ENCODE measurements at regions not wholly inside any gene's neighbourhood (a gene's known extent, or its start where the extent isn't known, plus 50 kb on each side); places are given as distances from the start of the nearest gene placed in this dataset.

GRCh38 chr3:116618930-116619329 lies 90.6 kb upstream of the TUSC7 start (continued):
- TF ChIP-seq FOXO4 (CRISPR knock-in tag; conservative IDR thresholded peaks at IDR 0.05): no peak
- no peak for TF ChIP-seq SRF (IDR thresholded peaks at IDR 0.05; ENCODE audit: low read depth, low read length)
- TF ChIP-seq ZNF367 (CRISPR knock-in tag; IDR thresholded peaks at IDR 0.05; ENCODE audit: borderline replicate concordance): no peak
- TF ChIP-seq BCL3 (CRISPR knock-in tag; IDR thresholded peaks at IDR 0.05): no peak

GRCh38 chr3:116630494-116630893 lies 79.1 kb upstream of the TUSC7 start:
- FAIRE-seq (no peak), DNase-seq (ENCODE audit: low spot score) (no peak), ATAC-seq (no peak)
- Histone ChIP-seq H3K4me2 (ENCODE audit: low read depth, low read length) (no peak overlapping the region), H3K79me2 (ENCODE audit: insufficient read depth, low read length) (no peaks in the 10 kb centered on the region), H3K36me3 (replicated peaks in 1 of 2; ENCODE audit: control insufficient read depth in 1 of 2, insufficient read depth in 2 of 2, low read length in 2 of 2) (no peaks in the 10 kb centered on the region), H2AFZ (ENCODE audit: low read length) (no peak overlapping the region), H3K4me1 (ENCODE audit: insufficient read depth, low read length) (no peaks in the 10 kb centered on the region), H3K9me3 (ENCODE audit: low read length) (no peaks in the 10 kb centered on the region), H4K20me1 (ENCODE audit: insufficient read depth, low read length) (no peaks in the 10 kb centered on the region), H3K27me3 (ENCODE audit: control insufficient read depth in 1 of 2, insufficient read depth in 2 of 2, low read length in 2 of 2) (no peaks in the 10 kb centered on the region), H3K9ac (ENCODE audit: insufficient read depth, low read depth, low read length) (no peak overlapping the region), H3K27ac (ENCODE audit: extremely low read length, insufficient read depth, low read length) (no peak overlapping the region), H3K4me3 (replicated peaks in 1 of 3; ENCODE audit: insufficient read depth in 1 of 3, low read depth in 2 of 3, low read length in 3 of 3) (no peak overlapping the region)
- BruUV-seq (replicated peaks): no TSS peak
- ChIA-PET CTCF (ENCODE audit: low intra/inter-chr PET ratio, low total read pairs) (no interaction called here), POLR2A (no interaction called here)
- WGBS (ENCODE audit: low lambda C conversion rate): under 1% methylated on average over 4 of the region's 4 CpGs
- intact Hi-C loops (cut with micrococcal nuclease; ENCODE audit: unreplicated experiment) (no loop called here), in situ Hi-C loops (cut with HindIII; ENCODE audit: extremely low pct_ligation_motif_present, low pct_unique_long_range_greater_than_20kb) (no loop called here)
- TF ChIP-seq ISL2 (CRISPR knock-in tag; IDR thresholded peaks at IDR 0.05) (no peak), ISX (CRISPR knock-in tag; conservative IDR thresholded peaks at IDR 0.05) (no peak), IRX3 (CRISPR knock-in tag; IDR thresholded peaks at IDR 0.05; ENCODE audit: borderline replicate concordance, low read depth) (no peak), RCOR2 (CRISPR knock-in tag; IDR thresholded peaks at IDR 0.05) (no peak), ZNF12 (CRISPR knock-in tag; IDR thresholded peaks at IDR 0.05) (no peak), ZNF224 (CRISPR knock-in tag; IDR thresholded peaks at IDR 0.05) (no peak), ATRX (CRISPR knock-in tag; IDR thresholded peaks at IDR 0.05; ENCODE audit: borderline replicate concordance) (no peak), RFX1 (IDR thresholded peaks at IDR 0.05) (no peak), PRDM15 (CRISPR knock-in tag; IDR thresholded peaks at IDR 0.05) (no peak), ZNF781 (CRISPR knock-in tag; IDR thresholded peaks at IDR 0.05; ENCODE audit: borderline replicate concordance, not compliant biosample characterization) (no peak), UBTF (CRISPR knock-in tag; IDR thresholded peaks at IDR 0.05) (no peak), ATF7 (IDR thresholded peaks at IDR 0.05) (no peak), ATF7 (CRISPR knock-in tag; IDR thresholded peaks at IDR 0.05) (no peak), KAT7 (CRISPR knock-in tag; IDR thresholded peaks at IDR 0.05; ENCODE audit: borderline replicate concordance) (no peak)
